ENCODE measurements at regions not wholly inside any gene's neighbourhood (a gene's known extent, or its start where the extent isn't known, plus 50 kb on each side); places are given as distances from the start of the nearest gene placed in this dataset.

DNA sequence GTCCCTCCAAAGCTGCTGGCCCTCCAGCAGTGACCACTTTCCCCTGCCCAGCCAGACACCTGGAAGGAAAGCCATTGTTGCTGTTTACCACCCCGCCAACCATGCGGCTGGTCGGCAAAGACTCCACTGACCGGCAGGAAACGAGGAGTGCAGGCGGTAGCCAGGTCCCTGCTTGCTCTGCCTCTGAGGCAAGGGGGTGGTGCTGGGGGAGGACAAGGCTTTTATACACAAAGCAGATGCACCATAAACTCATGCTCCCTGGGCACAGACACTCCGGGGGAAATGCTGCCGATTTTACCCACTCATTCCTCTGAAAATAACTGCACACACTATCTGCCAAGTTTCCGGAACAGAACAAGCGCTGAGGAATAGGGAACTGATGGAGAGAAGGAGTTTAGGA is 62.8 kb upstream of the GRIN2A start:
- H3K4me1 Mint-ChIP-seq (ENCODE audit: unreplicated experiment) = no peaks in the 10 kb centered on the region
- no peak for TF ChIP-seq CTCF (conservative IDR thresholded peaks at IDR 0.05)
- H3K9me3 Mint-ChIP-seq = no peaks in the 10 kb centered on the region
- no peaks in the 10 kb centered on the region for H3K36me3 Mint-ChIP-seq
- DNase-seq (ENCODE audit: extremely low spot score, unreplicated experiment) = no peak
- peaks cover 3% of the 10 kb centered on the region for H3K27me3 Mint-ChIP-seq
- no peak overlapping the region for H3K27ac Mint-ChIP-seq
- no peak overlapping the region for H3K4me3 Mint-ChIP-seq

GRCh38 chr16:10250137-10250828 is 68.1 kb upstream of the GRIN2A start:
- no peak for DNase-seq (ENCODE audit: extremely low spot score, unreplicated experiment)
- Mint-ChIP-seq H3K27me3 (peaks cover 6% of the 10 kb centered on the region), H3K36me3 (no peaks in the 10 kb centered on the region), H3K4me3 (no peak overlapping the region), H3K9me3 (no peaks in the 10 kb centered on the region), H3K4me1 (ENCODE audit: unreplicated experiment) (peaks cover 4% of the 10 kb centered on the region), H3K27ac (no peak overlapping the region)
- TF ChIP-seq CTCF (conservative IDR thresholded peaks at IDR 0.05) = no peak

GRCh38 chr16:10252155-10252554 is 69.9 kb upstream of the GRIN2A start:
- H3K4me3 Mint-ChIP-seq = no peak overlapping the region
- no peak for TF ChIP-seq CTCF (conservative IDR thresholded peaks at IDR 0.05)

GRCh38 chr16:10253409-10253808 is 71.2 kb upstream of the GRIN2A start:
- Mint-ChIP-seq H3K27ac (no peak overlapping the region), H3K9me3 (no peaks in the 10 kb centered on the region), H3K4me3 (no peak overlapping the region), H3K27me3 (peaks cover 12% of the 10 kb centered on the region), H3K4me1 (ENCODE audit: unreplicated experiment) (peaks cover 18% of the 10 kb centered on the region), H3K36me3 (no peaks in the 10 kb centered on the region)
- no peak for DNase-seq (ENCODE audit: extremely low spot score, unreplicated experiment)
- no peak for TF ChIP-seq CTCF (conservative IDR thresholded peaks at IDR 0.05)

More at GRCh38 chr16:10252155-10252554, 69.9 kb upstream of the GRIN2A start:
- Mint-ChIP-seq H3K36me3 (no peaks in the 10 kb centered on the region), H3K27me3 (peaks cover 12% of the 10 kb centered on the region), H3K9me3 (no peaks in the 10 kb centered on the region), H3K27ac (no peak overlapping the region), H3K4me1 (ENCODE audit: unreplicated experiment) (peaks cover 14% of the 10 kb centered on the region)
- DNase-seq (ENCODE audit: extremely low spot score, unreplicated experiment) = no peak

GRCh38 chr16:10255728-10256127 is 73.5 kb upstream of the GRIN2A start:
- no peaks in the 10 kb centered on the region for H3K36me3 Mint-ChIP-seq

More at GRCh38 chr16:10255728-10256127, 73.5 kb upstream of the GRIN2A start:
- H3K9me3 Mint-ChIP-seq = no peaks in the 10 kb centered on the region
- H3K4me3 Mint-ChIP-seq = no peak overlapping the region
- TF ChIP-seq CTCF (conservative IDR thresholded peaks at IDR 0.05) = no peak
- no peak for DNase-seq (ENCODE audit: extremely low spot score, unreplicated experiment)
- H3K27ac Mint-ChIP-seq = no peak overlapping the region
- peaks cover 18% of the 10 kb centered on the region for H3K4me1 Mint-ChIP-seq (ENCODE audit: unreplicated experiment)
- peaks cover 12% of the 10 kb centered on the region for H3K27me3 Mint-ChIP-seq
